HPDE6-E6E7 (cell line): ENCODE measurements at regions not wholly inside any gene's neighbourhood (a gene's known extent, or its start where the extent isn't known, plus 50 kb on each side); places are given as distances from the start of the nearest gene placed in this dataset.
"Not testable (repeated sequence)": the region's sequence is repeated elsewhere in the genome, so short reads cannot be mapped to it uniquely, and the experiment has no call there.

Experiments used
- DNase-seq: peaks from one replicate; pipeline ENCODE4 v3.0.0; 2011; ENCODE audit warnings: missing footprints; ENCODE audit errors: extremely low spot score

- not testable (repeated sequence) for DNase-seq
These were observed 74.8 kb upstream of the SERPINE2 start for GRCh38 chr2:224113930-224114329.

- DNase-seq = no peak
These were observed 72.5 kb upstream of the SERPINE2 start for GRCh38 chr2:224111576-224111975.

- DNase-seq = no peak
These were observed 71.7 kb upstream of the SERPINE2 start for GRCh38 chr2:224110811-224111210.

- DNase-seq = no peak
These were observed 70.7 kb upstream of the SERPINE2 start for GRCh38 chr2:224109751-224110150.

GRCh38 chr2:224106794-224107193, 67.7 kb upstream of the SERPINE2 start:
- no peak for DNase-seq

- no peak for DNase-seq
These were observed 65.7 kb upstream of the SERPINE2 start for GRCh38 chr2:224104668-224105386.

GRCh38 chr2:224103651-224104050, 64.6 kb upstream of the SERPINE2 start:
- no peak for DNase-seq

GRCh38 chr2:224102991-224103390, 63.9 kb upstream of the SERPINE2 start:
- DNase-seq = no peak

- DNase-seq = peak; percentile 38
These were observed 62.9 kb upstream of the SERPINE2 start for GRCh38 chr2:224101820-224102630.

GRCh38 chr2:224099861-224100643, 61.0 kb upstream of the SERPINE2 start:
- DNase-seq = no peak

GRCh38 chr2:224098481-224099230, 59.6 kb upstream of the SERPINE2 start:
- no peak for DNase-seq

GRCh38 chr2:224094413-224094812, 55.3 kb upstream of the SERPINE2 start:
- DNase-seq = no peak

- DNase-seq = not testable (repeated sequence)
These were observed 52.6 kb upstream of the SERPINE2 start for GRCh38 chr2:224091671-224092070.

- not testable (repeated sequence) for DNase-seq
These were observed 50.5 kb upstream of the SERPINE2 start for GRCh38 chr2:224089606-224090005.
